ENCODE measurements at regions not wholly inside any gene's neighbourhood (a gene's known extent, or its start where the extent isn't known, plus 50 kb on each side); places are given as distances from the start of the nearest gene placed in this dataset.
"Not testable (repeated sequence)": the region's sequence is repeated elsewhere in the genome, so short reads cannot be mapped to it uniquely, and the experiment has no call there.

DNA sequence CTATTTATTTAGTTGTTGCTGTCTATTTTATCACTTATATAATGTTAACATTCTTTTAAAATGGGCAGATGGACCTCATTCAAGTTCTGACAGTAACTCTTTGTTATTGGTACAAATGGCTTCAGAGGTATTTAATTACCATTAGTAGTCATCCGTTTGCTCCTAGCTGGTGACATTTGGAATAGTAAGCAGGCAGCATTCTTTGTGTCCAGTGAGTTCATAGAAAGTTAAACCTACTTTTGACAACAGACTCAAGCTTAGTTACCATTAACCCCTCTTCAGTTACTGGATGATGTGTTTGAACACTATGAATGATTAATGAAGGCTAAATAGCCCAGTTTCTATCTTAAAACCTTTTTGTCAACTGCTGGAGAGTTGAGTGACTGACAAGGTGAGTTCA is 500.7 kb upstream of the ATP11B start:
- no peak for DNase-seq

DNA sequence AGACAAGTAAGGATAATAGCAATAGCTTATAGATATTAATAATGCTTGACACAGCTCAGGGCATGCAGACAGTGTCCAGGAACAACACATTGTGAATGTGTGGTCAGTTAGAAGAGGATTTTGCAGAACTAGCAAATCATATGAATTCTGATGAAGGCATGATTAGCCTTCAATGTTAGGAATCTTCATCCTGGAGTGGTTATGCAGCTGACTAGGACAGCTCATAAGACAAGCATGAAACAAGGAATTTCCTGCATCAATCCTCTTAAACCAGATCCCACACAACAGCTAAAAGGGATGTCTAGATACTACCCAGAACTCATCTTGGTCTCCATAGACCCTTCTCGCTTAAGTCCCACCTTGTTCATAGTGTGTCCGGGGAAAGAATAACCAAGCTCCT is 499.0 kb upstream of the ATP11B start:
- no peak for DNase-seq

DNA sequence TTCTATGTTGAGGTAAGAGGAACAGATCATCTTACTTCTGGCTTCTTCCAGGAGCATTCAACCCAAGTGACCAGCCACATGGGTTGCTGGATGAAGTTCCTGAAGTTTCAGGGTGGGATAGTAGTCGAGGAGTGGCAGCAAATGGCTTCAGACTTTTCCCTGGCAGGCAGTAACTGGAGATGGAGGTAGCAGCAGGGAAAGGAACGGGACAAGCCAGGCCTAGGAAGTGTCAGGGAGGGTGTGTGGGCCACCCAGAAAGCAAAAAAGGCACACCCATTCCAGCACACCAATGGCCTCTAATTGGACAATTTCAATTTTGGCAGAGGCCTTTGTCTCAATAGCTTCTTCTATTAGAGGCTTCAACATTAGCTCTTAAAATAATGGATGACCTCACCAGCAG is 498.6 kb upstream of the ATP11B start:
- no peak for DNase-seq

DNA sequence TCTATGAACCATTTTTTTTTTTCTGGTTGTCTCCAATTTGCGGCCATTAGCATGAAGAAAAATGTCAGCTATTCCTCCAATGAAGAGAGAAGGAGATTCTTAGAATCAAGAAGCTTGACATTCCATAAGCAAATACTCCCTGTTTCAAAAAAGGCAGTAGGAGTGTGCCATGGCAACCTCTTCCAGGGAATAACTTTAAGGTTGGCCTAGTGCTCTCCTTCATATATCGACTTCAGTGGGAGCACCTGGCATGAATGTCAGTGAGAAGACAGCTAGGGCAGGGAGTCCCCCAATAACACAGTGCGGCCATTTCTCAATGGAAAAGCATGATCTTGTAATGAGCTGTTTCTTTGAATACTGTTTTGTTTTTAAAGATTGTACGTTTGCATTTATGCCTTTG is 493.0 kb upstream of the ATP11B start:
- no peak for DNase-seq

DNA sequence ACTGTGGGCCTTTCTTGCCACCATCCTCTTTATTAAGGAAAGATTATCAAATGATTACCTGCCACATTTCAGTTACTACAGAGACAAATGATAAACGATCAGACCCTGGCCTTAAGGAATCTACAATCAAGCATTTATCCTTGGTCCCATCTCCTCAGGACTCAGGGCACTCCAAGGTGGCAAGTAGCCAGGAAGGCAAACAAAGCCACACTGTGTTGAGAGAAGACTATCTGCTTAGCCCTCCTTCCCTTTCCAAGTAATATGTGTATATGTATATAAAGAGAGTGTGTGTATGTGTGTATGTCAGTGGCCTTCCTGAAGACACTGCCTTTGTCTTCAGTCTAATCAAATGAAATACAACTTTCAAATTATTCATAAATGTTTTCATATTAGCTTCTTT is 490.1 kb upstream of the ATP11B start:
- no peak for DNase-seq

DNA sequence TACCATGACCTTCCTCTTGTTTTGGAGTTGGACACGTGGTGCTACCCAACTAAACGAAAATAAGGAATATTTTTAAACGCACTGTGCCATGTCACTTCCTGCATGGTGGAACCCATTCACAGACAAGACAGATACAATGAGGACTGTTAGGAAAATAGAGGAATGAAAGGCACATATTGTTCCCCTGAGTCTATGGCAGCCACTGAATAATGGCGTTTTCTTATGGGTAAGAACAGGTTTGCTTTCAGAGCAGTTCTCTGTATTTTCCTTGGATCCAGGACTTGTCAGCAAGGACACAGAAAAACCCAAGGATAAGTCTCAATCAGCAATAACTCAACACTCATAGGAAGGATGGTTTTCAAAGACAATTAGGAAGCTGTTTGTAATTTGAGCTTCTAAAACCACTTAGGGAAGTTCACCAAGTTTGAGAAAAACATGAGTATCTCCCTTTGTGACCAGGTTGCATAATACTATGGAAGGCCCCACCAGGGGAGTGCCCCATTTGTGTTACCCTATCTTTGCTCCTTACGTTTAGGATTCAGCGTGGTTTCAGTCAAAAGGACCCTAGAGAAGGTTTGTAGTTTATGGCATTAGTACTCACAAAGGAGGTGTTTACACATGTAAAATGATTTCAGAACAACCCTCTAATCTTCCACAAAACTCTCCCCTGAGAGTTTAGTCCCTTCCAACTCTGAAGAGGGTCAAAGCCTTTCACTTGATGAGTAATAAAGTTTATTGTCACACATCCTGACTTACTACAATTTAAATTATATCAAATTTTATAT is 487.2 kb upstream of the ATP11B start:
- no peak for DNase-seq

DNA sequence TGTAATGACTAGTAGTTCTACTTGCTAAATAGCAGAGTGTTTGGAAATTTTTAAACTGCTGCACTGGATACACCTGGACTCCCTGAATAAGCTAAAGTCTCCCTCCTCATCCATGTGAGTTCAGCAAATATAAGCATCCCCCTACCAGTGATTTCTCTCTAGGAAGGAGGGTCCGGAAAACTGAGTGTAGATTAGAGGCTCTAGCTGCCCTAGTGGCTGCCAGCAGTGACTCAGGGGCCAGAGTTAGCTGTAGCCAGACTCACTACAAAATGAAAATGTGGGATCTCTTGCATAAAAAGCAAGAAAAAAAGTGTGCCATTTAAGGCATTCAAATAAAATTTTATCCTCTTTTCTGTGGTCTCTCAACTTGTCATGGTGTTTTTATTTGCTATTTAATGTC is 485.0 kb upstream of the ATP11B start:
- peak in 1 of 2 experiments; percentile 25 for DNase-seq

DNA sequence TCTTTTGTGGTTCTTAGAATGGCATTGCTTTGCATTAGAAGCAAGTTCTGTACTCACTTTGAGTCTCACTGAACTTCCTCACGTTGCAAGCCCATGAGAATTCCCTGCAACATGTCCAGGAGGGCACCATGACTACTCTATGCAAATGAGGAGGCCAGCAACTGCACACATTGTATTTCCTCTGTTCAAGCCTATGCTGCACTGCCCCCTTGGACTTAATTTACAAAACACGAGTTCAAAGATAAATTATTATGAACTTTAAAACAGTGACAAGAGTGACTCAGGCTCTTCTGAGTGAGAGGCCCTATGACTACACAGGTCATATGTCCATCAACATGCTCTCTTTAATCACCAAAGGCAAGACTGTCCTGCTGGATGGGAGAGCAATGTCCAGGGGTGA is 484.2 kb upstream of the ATP11B start:
- peak; percentile 25 to 77 for DNase-seq

DNA sequence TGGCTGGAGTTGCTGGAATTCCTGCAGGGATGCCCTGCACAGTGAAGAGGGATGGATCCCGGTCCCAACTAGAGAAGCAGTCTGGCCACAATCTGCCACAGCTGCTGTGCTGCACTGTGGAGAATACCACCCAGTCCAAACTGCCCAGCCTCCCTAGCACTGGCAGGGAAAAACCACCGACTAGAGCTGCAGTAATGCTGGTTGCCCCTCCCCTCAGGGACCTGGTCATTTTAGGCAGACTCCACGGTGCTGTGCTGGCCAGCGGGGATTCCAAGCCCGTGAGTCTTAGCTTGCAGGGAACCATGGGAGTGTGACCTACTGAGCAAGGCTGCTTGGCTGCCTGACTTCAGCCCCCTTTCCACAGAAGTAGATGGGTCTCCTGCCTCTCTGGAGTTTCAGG is 478.0 kb upstream of the ATP11B start:
- no peak for DNase-seq

DNA sequence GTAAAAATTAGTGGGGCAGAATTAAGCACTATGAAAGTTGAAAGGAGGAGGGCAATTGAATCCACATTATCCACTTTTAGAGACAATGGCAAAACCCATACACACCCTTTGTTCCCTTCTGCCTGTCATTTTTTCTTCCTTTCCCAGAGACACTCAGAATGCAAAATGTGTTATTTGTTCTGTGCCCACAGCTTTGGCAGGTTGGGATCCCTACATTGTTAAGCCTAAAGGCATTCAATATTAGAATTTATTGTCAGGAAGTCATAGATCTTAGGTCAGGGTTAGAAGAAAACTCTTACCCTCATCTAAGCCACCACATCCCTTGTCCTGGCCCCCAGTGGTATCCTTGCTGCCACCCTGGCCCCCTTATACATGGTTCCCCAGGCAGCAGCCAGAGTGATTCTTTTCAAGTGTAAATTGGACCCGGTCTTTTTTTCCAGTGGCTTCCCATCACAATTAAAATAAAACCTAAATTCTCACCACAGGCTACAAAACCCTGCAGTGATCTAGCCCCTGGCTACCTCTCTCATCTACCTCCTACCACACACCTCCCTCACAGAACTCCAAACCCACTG is 470.1 kb upstream of the ATP11B start:
- no peak for DNase-seq

DNA sequence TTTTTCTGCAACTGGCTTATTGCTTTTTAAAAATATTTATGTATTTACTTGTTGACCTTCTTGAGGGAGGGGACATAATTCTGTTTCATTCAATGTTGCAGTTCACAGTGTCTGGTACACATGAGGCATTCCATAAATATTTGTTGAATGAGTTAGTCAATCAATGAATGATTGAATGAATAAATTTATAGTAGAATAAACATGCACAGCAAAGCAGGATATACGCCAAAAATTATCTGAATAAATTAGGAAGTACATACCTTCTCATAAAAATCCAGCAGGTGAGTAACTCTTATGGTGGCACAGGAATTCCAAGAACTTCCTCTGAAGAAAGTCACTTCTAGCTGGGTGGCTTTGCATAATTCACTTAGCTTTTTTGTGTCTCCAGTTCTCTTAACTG is 469.4 kb upstream of the ATP11B start:
- no peak for DNase-seq

DNA sequence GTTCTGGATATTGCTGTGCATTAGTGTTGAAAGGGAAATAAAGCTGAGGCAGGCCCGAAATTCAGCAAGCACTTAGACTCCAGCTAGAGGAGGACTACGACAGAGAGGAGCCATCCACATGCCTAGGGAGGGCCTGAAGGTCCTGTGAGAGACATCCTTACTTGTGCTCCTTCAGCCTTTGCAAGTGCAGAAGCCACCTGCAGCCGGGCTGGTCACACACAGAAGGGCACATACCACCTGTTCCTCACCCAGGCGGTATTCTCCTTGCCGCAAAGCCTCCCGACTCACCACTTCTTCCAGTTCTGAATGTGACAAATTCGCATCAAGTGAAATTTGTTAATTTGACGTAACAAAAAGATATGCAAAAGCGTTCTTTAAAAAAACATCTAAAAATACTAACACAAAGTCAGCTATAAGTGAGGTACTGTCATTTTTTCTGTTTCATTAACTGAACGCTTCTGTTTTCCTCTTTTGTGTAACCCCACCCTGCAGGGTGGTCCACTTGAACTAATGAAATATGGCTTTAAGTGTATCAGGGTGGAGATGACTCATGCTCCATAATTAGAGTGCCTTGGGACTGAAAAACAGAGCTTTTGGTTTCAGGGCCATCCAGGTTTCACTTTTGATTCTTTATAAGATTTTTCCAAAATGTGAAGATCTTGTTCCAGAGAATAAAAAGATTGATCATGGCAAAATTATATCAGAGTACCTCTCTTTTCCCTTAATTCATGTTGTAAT is 467.9 kb upstream of the ATP11B start:
- DNase-seq: no peak

DNA sequence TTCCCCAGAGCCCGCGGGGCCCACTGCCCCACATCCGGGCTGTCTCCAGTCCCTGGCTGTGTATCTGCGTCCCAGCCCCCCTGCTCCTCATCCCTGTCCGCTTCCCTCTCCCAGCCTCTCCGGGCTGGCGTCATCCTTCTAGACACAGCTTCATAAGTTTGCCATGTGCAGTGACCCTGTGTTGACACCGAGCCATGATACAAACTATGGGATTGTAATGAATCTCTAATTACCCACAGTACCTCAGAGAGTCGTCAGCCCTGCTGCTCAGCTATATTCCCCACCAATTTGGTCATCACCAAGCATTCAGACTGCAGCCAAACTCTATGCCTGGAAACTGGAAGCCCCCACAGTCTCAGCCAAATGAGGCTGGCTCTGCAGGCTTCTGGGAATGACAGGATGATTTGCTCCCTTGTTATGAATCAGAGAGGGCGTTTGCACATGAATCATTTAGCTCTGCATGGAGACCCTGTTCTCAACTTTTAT is 466.1 kb upstream of the ATP11B start:
- no peak for DNase-seq

DNA sequence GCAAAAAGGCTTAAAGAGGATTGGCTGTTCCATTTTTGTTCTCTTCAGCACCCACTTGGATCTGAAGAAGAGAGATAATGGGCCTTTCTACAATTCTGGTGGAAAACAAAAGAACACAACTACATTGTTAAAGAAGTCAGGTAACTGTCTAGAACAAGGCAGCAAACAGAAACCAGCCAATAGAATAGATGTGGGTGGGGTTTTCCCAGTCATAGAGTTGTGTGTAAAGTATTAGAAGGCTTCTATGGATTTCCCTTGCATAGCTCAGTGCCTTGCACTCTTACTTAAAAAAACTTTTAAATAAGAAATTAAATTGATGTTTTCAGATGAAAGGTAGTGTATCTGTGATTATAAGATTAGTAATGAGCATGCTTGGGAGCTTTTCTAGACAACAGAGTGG is 462.7 kb upstream of the ATP11B start:
- DNase-seq: no peak

DNA sequence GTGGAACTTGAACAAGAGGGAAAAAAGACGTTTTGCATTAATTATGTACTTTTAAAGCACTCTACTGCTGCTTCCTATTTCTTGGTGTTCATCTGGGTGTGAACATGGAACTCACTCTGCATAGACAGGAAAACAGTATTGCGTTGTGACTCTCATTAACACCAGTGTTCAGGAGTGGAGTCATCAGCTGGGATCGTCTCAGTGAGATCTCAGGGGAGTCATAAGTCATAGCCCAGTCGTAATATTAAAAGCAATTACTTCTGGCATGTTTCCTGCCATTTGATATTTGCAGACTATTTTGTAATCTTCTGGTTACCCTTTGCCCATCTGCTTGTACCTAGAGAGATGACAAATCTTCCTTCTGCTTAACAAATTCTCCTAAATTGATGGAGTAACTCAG is 462.0 kb upstream of the ATP11B start:
- DNase-seq: no peak

DNA sequence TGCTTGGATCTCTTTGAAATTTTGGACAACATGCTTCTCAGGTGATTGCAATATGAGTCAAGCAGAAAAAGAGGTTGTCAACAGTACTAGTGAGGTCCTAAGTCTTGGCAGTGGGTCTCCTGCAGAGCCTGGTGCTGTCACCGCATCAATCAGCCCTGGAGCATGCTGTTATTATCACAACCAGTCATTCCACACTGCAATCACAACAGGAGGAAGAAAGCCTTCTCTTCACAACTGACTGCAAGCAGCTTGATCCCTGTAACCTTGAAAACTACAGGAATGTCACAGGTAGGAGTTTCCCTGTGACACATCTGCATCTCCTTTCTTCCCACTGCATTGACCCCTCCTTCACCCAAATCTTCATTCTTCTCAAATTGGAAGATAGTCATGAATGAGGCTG is 451.1 kb upstream of the ATP11B start:
- DNase-seq: no peak

DNA sequence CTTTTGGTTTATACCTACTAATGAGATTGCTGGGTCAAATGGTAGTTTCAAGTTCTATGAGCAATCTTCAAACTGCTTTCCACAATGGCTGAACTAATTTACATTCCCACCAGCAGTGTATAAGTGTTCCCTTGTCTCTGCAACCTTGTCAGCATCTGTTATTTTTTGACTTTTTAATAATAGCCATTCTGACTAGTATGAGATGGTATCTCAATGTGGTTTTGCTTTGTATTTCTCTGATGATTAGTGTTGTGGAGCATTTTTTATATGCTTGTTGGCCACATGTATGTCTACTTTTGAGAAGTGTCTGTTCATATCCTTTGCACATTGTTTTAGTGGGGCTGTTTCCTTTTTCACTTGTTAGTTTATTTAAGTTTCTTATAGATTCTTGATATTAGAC is 449.3 kb upstream of the ATP11B start:
- DNase-seq: not testable (repeated sequence)

DNA sequence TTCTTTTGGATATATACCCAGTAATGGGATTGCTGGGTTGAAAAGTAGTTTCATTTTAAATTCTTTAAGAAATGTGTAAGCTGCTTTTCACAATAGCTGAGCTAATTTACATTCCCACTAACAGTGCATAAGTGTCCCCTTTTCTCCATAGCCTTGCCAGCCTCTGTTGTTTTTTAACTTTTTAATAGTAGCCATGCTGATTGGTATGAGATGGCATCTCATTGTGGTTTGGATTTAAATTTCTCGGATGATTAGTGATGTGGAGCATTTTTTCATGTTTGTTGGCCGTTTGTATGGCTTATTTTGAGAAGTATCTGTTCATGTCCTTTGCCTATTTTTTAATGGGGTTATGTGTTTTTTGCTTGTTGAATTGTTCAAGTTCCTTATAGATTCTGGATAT is 444.3 kb upstream of the ATP11B start:
- DNase-seq: no peak

DNA sequence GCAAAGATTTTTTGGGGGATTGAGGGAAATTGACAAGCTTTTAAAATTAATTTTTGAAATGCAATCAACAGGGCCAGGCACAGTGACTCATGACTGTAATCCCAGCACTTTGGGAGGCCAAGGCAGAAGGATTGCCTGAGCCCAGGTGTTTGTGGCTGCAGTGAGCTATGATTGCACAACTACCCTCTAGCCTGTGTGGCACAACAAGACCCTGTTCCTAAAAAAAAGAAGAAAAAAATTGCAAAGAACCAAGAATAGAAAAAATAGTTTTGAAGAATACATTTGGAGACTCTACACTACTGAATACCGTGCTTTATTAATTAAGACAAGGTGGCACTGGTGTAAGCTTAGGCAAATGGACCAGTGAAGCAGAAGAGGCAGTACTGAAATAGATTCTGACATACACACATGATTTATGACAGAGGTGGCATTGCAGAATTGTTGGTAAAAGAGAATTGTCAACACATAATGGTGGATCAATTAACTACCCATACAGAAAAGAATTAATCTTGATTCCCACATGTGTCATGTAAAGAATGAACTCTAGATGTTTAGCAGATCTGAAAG is 443.3 kb upstream of the ATP11B start:
- no peak for DNase-seq

DNA sequence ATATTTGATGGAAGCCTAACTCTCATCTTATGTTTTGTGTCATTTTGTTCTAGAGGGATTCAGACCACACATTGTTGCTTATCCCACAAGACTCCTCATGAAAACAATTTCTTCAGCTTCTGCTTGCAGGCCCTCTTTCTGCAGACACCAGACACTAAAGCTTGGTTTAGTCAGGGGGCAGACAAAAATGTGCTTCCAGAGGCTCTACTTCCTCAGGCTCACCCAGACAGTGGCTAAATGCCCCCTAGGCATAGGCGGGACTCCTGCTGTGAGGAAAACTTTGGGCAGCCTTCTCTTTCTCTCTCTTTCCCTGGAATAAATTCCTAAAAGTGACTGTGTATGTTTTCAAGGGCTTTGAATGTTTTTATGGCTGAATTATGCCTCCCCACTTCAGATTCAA is 435.4 kb upstream of the ATP11B start:
- DNase-seq: no peak

DNA sequence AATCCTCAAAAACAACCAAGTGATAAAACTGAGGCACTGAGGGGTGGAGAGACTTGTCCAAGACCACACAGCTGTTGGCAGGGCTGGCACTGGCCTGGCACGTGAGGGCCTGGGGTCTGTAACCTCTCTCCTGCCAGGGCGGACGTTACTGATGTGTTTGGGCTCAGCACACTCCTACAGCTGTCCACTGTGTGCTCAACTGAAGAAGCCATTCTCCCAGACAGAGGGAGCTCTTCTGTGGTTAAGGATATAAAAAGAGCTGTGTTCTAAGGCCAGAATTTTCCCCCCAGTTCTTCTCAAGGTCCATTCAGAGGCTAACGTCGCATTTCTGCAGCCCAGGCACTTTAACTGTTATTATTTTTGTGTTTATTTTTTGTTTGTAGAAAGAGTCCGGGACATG is 429.0 kb upstream of the ATP11B start:
- no peak for DNase-seq

DNA sequence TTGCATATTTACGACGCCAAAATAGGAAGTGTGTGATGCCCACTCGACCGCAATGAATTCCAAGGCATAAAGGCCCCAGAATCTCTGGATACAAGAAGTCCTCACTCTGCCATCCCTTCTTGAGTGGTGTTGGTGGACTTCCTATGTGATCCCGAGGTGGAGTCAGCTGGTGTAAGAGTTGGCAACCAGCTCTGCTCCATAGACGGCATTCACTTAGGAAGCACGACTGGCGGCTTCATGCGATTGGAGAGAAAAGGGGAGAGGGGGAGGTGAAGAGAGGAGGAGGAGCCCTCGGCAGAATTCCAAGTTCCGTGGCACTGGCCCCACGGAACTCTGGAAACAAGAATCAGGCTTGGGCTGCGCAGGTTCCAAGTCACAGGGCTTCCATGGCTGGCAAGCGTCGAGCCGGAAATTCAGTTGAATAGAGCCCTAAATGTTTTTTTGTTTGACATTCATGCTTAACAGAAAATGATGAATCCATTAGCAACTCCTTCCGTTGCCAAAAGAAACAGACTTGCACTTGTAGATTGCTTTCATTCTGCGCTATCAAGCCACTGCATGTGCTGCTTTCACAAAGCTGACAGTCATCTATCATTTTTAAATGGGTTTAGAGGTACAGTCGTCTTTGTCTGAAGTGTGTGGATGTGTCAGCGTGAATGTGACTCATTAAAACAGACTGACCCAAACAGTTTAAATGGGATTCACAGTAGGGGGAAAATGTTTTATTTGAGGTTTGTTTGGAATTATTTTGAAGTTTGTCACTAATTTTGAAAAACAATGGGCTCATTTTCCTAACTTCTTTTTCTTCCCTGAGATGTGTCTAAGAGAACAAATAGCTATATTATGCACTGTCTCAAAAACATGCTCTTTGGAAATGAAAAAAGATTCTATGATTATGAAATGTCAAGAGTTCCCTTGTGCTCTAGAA is 428.3 kb upstream of the ATP11B start:
- DNase-seq: no peak

DNA sequence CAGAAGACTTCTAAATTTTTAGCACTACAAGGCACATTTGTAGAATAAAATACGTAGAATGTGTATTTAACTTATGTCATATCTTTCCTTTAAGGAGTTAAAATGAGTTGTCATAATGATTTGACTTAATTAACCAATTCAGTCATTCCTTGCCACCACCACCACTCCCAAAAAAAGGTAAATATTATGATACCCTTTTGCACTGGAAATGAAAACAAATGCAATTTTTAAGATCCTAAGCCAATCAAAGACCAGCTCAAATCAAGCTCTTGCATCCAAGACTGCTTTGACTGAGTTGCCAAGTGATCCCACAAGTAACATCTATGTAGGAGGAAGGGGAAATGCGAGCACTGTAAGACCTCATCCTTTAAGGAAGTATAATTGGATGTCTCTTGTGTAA is 426.6 kb upstream of the ATP11B start:
- no peak for DNase-seq

All from NCI-H526 (cell line).